Bone marrow (tissue), 2 donors: ENCODE measurements at regions not wholly inside any gene's neighbourhood (a gene's known extent, or its start where the extent isn't known, plus 50 kb on each side); places are given as distances from the start of the nearest gene placed in this dataset.
A peak's percentile ranks its signal among the peaks of the same experiment; 100 is the strongest.

ENCODE experiments used
- DNase-seq, 2 donors: peaks; one replicate each; lab custom pipeline; 2025; lab: John Stamatoyannopoulos, UW

DNA sequence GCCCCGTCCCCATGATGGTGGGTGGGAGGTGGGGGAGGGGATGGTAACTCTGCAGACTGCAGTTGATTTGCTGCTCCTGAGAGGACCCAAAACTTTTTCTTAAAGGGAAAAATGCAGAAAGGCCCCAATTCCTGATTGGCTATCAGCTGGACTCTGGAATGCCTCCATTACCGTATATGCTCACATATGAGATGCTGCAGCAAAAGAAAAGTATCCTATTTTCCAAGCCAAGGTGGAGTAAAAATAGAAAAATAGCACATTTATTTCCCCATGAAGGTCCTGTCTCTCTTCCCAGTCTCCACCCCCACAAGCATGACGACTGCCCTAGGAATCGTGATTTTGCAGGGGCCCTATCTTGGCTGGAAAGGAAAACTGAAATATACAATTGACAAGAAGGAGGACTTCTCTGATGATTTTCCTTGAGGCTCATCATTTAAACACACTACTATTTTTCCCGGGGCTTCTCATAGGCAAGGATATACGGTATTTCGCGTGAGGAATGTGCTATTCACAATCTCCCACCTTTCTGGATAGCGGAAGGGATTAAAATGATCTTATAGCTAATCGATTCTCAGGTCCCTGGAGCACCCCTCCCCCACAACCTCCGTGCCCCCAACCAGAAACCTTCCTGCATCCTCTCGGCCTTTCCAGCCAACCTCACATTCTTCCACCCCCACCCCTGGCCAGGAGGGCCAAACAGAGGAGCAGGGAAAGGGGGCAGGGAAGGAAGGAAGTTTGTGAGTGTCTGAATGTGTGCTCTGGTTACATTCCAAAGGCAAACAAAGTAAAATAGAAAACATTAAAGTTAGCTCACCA lies 138.9 kb upstream of the CCND2 start:
- no peak for DNase-seq

DNA sequence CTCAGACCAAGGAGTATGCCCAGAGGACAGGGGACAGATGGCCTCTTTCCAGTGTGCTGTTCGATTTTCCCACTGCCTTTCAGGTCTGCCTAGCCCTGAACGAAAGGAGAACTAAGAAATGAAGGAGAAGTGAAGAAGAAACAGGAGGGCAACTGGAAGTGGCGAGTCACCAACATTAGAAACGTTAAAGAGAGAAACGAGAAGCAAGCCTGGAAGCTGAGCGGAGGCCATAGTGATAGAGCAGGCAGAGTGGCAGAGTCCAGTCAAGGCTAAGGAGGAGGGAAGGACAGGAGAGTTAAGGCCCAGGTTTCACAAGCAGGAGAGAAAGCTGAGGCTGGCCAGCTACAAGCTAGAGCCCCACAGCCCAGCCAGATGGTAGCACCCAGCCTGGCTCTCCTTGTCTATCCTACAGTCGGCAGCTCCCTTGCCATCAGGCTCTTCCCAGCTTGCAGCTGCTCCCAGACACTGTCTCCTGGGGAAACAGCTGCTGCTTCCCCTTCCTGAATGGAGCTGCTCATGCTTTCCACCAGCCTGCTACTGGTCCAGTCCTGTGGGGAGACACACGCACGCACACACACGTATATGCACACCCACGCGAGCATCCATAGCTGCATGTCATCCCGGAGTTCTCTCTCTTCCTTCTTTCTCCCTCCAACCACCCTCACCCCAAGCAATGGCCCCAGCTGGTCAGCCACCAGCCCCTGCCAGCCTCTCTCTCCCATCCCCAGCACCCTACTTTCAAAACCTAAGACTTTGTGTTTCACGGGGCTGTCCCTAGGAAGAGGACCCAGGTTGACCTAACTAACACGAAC lies 139.7 kb upstream of the CCND2 start:
- DNase-seq: peak in 1 of 2 donors; percentile 60

DNA sequence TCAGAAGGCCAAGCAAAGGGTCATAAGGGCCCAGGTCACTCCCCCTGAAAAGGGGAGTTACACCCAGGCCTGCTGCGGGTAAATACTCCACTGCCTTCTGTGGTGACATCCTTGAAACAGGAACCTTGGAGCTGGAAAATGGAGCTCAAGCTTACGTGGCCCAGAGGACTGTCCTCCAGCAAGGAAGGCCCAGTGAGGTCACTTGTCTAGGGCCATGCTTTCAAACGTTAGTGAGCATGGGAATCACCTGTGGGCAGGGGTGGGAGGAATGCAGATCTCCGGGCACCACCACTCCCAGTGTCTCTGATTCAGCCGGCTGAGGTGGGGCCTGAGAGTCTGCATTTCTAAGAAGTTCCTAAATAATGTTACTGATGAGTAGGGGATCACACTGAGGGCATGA lies 140.5 kb upstream of the CCND2 start:
- DNase-seq: no peak

DNA sequence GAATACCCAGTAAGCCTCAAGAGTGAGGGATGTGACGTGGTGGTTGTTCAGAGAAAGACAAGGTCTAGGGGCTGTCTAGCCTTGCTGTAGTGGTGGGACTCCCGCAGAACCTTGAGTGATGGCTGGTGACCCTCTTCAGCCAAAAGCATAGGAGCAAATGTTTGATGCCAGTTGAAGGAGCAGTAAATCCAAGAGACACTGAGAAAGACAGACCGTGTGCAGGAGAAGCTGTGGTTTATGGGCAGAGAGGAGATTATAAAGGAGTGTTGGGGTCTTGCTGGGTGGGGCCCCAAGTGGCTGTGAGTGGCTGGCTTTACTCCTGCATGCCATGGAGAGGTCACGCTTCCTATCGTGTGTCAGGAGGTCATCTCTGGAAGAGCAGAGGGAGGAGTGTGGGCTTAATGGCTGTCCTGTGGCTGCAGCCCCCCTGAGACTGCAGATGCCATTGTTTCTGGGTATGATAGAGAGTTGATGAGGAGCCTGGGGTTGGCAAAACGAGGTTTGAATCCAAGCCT lies 152.0 kb upstream of the CCND2 start:
- no peak for DNase-seq

DNA sequence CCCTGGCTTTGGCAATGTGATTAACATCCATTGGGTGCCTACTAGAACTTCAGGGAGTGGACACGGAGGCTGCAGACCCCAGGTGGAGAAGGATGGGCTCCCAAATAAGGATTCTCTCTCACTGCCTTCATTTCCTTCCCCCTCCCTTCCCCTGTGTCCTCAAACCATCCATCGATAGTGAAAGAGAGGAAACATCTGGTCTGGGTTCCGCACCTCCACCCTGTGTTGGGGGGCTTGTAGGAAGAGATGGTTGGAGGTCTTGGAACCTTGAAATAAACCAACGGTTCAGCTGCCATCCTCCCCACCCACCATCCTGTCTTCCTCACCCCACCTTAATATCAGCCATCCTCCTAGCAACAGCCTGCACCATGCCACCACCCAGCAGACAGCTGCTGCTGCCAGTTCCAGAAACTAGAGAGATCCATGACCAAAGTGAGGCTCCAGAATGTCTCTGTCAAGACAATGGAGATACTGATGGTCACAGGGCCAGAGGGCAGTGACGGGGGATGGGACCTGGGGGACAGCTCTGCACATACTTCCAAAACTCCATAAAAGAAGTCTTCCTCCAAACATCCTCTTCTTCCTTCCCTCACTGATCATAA lies 153.1 kb upstream of the CCND2 start:
- DNase-seq: peak in 1 of 2 donors; percentile 69

GRCh38 chr12:4119157-4119761 lies 154.3 kb upstream of the CCND2 start:
- DNase-seq: no peak

- DNase-seq: no peak
Observed at GRCh38 chr12:4118601-4119156, 154.9 kb upstream of the CCND2 start.

DNA sequence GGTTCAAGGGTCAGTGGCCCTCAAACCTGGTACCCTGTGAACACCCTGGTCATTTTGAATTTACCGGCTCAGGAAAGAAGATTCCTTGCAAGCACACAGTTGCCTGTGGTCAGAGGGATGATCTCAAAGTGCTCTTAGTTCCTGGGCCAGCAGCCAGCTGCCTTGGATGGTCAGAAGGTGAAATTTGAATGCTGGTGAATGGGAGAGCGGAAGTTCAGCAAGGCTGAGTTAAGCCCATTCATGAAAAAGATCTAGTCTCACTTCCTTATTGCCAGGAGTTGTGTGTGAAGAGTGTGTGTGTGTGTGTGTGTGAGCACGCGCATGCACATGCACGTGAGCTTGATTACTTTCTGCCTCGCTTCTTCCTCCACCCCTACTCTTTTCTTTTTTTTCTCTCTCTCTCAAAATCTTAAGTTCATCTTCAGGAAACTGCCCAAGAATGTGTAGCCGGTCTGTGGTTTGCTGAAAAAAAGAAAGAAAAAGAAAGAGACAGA lies 155.5 kb upstream of the CCND2 start:
- peak in 1 of 2 donors; percentile 75 for DNase-seq

DNA sequence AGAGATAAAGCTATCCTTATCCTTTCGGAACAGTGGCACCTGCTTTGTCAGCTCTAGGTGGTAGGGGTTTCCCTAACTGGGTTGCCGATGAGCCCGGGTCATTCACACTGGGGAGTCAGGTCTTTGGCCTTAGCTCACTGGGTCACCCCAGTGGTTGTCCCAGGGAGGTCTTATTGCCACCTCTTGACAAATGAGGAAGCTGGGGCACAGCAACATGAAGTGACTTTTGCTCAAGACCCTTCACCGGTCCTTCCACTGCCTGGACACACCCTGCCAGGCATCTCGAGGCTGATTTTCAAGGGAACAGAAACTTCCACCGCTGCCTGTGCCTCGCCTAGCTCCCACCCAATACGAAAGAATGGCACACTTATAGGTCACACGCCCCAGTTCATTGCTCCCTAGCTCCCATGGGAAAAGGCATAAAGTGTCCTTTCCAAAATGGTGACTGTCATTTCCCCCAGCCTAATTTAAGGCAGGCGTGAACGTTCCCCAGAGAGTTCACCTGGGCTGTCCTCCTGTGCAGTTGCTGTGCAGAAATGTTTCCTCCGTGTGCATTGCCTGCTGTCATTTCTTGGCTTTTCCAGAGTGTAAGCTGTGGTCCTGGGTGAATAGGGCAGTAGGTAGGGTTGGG lies 156.1 kb upstream of the CCND2 start:
- DNase-seq: no peak

DNA sequence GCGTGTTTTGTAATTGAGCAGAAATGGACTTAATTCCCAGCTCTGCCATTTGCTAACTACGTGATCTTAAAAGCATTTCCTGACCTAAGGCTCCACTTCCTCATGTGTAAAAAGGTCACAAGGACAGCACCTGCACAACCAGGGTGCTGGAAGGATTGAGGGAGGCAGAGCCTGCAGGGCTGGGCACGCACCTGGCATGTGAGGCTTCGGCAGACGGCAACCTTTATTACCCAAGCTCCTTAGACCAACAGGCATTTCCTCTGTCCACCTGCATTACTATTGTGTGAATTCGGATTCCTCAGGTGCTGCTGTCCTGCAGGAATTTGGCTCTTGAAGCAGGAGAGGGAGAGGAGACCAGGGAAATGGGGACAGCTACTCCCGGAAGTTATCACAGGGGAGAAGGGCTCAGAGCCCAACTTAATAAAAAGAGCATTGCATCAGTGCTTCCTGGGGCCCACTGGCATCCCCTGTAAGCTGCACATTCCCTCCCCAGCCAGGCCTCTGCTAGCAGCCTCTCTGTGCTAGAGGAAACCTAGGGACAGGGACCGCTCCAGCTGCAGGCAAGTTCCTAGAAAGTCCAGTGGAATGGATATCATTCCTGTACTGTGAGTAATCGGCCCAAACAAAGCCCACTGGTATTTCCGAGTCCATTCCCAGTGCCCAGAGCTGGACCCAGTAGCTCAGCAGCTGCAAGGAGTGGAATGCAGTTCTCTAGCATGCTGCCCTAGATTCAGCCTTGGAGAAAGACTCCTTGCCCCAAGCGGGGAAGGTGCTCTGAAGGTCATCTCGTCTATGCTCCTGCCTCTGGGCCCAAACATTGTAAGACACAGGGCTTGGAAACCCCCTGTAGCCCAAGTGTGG lies 157.1 kb upstream of the CCND2 start:
- DNase-seq: no peak

DNA sequence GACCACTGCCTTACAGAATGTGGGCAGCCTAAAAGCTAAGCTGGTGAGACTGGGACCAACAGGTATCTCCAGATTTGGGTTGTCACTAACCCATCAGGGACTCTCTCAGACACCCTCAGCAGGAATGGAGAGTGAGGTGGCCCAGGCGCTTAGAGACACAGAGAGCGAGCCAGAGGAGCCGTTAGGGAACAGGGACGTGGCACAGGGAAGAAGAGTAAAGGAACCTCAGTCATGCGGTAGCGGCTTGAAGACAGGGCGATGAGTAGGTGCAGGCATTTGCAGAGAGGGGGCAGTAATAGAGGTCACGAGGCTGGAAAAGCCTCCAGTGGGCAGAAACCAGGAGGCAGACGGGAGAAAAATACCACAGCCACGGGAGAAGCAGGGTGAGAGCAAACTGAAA lies 158.0 kb upstream of the CCND2 start:
- no peak for DNase-seq

DNA sequence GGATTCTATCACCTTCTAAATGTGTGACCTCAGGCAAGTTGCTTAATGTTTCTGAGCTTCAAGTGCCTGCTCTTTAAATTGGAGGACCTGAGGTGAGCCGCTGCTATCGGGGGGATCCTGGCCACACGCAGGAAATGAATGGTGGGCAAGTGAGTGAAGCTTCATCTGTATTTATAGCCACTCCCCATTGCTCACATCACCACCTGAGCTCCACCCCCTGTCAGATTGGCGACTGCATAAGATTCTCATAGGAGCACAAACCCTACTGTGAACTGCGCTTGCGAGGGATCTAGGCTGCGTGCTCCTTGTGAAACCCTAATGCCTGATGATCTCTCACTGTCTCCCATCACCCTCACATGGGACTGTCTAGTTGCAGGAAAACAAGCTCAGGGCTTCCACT lies 158.6 kb upstream of the CCND2 start:
- DNase-seq: no peak

DNA sequence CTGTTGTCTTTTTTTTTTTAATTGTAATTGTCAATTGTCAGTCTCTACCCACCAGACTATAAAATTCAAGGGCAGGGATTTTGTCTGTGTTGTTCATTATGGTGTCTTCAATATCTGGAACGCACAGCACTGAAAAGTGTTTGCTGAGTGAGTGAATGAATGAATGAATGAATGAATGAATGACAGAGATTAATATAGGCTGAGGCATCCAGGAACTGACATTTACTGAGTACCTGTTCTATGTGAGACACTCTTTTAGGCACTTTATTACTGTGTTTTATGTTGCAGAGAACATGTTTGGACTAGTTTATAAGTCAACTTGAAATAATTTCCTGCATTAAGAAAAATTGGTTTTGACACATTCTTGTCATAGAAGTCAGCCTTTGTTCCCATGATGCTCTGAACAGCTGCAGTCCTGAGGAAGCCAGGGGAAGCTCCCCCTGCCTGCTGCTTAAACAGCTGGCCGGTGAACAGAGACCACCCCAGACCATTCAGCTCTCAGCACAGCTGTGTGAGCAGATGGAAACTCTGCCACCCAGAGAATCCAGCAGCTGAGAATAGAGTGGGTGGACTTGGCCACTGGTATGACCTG lies 160.7 kb upstream of the CCND2 start:
- no peak for DNase-seq

DNA sequence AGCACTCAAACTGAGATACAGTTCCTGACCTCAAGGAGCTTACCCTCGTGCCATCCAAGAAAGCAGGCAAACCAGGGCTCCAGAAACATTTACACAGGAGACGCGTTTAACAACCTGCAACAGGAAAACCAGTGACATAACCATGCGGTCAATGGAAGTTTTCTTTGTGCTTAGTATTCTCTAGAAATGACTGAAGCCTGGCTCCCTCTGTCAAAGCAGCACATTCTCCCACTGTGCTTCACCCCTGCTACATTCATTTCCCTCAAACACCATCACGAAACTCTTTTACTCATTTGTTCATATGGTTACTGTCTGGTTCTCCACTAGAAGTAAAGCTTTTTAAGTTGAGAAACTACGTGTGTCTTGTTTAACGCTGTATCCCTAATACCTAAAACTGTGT lies 161.3 kb upstream of the CCND2 start:
- no peak for DNase-seq

DNA sequence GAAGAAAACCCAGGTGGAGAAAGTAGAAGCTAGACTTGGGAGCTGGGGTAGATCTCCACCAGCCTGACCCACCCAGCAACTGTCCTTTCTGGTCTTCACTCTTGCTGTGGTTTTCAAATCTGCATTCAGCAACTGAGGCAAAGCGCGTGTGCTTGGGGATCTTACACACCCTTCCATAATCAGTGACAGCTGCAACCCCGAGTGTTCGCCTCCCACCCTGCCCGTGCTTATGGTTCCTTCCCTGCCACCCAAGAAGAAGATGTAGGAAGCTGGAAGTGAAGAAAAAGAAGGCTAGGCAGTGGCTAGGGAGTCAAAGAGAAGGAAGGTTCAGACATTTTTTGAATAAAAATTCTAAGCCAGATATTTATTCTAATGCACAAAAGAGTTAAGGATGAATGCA lies 162.6 kb upstream of the CCND2 start:
- no peak for DNase-seq

DNA sequence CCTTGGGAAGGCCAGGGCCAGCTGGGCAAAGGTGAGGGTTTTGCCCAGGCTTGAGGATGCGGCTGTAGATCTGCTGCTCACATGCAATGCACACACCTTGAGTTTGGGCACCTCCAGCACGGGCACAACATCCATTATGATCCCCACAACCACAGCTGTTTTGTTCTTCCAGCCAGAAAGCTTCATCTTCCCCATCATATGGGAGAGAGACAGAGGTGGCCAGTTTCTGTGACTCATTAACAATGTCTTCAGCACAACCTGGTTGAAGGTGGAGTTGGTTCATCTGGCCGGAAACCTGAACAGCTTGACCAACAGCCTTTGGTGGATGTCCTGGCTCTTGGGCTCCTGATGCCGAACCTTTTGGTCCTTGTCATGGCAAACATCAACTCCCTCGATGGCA lies 163.7 kb upstream of the CCND2 start:
- DNase-seq: no peak

GRCh38 chr12:4108803-4109345 lies 164.7 kb upstream of the CCND2 start:
- DNase-seq: no peak

DNA sequence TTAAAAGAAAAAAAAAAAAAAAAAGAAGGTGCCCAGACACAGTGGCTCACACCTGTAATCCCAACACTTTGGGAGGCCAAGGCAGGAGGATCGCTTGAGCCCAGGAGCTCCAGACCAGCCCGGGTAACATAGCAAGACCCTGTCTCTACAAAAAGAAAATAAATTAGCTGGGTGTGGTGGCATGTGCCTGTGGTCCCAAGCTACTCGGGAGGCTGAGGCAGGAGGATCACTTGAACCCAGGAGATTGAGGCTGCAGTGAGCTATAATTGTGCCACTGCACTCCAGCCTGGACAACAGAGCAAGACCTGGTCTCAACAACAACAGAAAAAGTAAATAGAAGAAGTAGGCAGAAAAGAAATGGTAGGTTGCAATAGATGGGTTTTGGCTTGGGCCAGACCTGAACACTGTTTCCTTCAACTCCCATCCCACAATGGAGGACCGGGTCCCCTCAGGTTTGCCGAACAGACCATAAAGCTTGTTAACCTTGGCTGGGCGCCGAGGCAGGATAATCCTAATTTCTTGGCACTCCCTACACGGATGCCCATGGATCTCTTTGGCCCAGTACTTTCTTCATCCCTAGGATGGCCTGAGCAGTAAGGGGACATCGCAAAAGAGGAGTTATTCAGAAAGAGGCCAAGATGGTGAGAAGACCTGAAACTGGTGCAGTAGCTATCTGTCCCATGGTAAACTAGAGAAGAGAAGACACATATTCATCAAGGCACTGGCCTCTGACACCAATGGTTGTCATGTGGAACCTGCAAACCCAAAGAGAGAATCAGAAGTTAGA lies 165.5 kb upstream of the CCND2 start:
- no peak for DNase-seq

DNA sequence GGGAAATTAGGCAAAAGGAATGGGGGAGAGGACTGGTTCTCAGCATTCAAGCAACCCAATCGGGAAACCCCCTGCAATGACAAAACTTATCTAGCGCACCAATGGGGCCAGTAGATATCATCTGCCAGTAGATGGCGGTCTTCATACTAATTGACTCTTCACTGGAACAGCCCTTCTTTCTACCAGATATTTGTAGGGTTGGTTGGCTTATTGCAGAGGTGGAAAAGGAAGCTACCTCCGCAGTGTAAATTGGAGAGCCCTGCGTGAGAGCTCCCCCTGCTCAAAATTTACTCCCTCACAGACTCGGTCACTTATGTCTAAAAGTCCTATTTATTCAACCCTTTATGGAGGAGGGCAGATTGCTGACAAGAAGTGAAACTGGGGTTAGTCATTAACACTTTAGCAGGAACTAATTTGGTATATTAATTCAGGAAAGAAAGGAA lies 166.1 kb upstream of the CCND2 start:
- DNase-seq: peak; percentile 23 to 90
